ENCODE measurements at regions not wholly inside any gene's neighbourhood (a gene's known extent, or its start where the extent isn't known, plus 50 kb on each side); places are given as distances from the start of the nearest gene placed in this dataset.

DNA sequence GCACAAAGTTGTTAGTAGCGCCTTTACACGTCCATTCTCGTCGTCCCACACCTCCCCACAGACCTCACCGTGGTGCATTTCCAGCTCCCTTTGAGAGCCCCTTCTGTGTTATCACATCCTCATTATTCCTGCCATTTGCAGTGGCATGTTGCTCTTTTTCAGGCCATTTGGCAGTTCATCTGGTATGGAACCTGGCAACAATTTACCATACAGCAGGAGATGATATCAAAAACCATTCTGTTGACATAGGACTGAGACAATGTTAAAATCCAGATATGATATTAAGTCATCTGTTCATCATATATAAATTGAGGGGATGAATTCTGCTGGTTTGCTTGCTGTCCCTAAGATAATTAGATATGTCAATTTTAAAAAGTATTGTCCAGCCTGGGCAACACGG, 83.0 kb downstream of the TMEM174 start:
- no peak for DNase-seq

- no peak for DNase-seq
Measured at GRCh38 chr5:73254642-73255041, 81.6 kb downstream of the TMEM174 start.

- no peak for DNase-seq
Measured at GRCh38 chr5:73253047-73253660, 80.2 kb downstream of the TMEM174 start.

DNA sequence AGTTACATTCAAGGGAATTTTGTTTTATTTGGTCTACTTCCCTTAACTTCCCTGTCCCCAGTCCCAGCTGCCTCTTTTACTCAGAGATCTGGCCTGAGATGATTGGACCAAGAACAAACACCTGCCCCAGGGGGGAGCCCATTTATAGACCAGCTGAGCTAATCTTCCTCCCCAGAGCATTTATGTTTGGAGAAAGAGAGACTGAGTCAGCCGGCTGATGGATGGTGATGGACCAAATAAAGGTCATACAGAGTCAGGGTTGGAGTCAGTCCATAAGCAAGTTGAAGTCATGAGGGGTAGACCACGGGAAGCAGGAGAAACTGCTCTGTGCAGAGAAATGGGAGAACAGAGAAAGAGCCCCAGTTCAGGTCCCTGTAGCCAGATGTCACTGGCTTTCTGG, 77.7 kb downstream of the TMEM174 start:
- no peak for DNase-seq

- DNase-seq: no peak
Measured at GRCh38 chr5:73242735-73243134, 69.7 kb downstream of the TMEM174 start.

- no peak for DNase-seq
Measured at GRCh38 chr5:73238873-73239272, 65.9 kb downstream of the TMEM174 start.

DNA sequence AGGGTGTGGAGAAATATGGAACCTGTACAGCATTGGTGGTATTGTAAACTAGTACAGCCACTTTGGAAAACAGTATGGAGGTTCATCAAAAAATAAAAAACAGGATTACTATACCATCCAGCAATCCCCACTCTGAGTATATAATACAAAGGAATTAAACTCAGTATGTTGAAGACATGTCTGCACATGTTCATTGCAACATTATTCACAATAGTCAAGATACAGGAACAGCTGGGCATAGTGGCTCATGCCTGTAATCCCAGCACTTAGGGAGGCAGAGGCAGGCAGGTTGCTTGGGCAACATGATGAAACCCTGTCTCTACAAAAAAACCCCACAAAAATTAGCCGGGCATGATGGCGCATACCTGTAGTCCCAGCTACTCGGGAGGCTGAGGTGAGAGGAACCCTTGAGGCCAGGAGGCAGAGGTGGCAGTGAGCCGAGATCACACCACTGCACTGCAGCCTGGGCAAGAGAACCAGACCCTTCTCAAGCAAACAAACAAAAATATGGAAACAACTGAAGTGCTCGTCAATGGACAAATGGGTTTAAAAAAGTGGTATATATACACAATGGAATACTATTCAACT, 63.6 kb downstream of the TMEM174 start:
- DNase-seq: no peak

GRCh38 chr5:73234204-73234555, 61.2 kb downstream of the TMEM174 start:
- DNase-seq: no peak

- no peak for DNase-seq
Measured at GRCh38 chr5:73233461-73234203, 60.6 kb downstream of the TMEM174 start.

GRCh38 chr5:73233053-73233460, 60.1 kb downstream of the TMEM174 start:
- DNase-seq: no peak

GRCh38 chr5:73232266-73233041, 59.5 kb downstream of the TMEM174 start:
- no peak for DNase-seq

- no peak for DNase-seq
Measured at GRCh38 chr5:73231246-73231778, 58.3 kb downstream of the TMEM174 start.

- DNase-seq: no peak
Measured at GRCh38 chr5:73230264-73231245, 57.6 kb downstream of the TMEM174 start.

- DNase-seq: no peak
Measured at GRCh38 chr5:73229271-73229670, 56.3 kb downstream of the TMEM174 start.

DNA sequence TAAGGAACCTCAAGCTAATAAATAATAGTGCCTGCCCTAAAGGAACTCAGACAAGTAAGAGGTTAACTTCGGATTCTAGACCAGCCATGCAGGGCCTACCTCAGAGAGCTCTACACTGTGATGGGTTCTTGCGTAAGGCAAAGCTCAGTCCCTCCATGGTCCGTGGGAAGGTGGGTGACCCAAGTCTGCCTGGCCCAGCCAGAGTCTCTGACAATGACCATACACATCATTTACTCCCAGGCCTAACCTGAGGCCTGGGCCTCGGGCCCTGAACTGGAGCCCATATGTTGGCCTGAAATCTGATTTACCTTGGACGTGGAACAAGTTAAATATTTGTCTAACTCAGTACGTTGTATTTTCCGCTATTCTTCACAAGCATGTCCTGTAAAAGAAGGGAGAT, 55.1 kb downstream of the TMEM174 start:
- no peak for DNase-seq
